Stimulated activated memory B cell treated with anti-CD40 and anti-IgM and Interleukin-4, amounts not matched to agents 10 μg/mL and 1 μg/mL and 100 μg/mL, for 72 hours (primary cell): ENCODE measurements at regions not wholly inside any gene's neighbourhood (a gene's known extent, or its start where the extent isn't known, plus 50 kb on each side); places are given as distances from the start of the nearest gene placed in this dataset.

Experiments
- ATAC-seq: fragments of 150-1000 bp; cut with Tn5 transposase; 2 replicates; pipeline ENCODE4 v1.10.0; 2021
- H3K27ac Mint-ChIP-seq: one replicate; pipeline ENCODE4 v1.8.0; 2022; ENCODE audit warnings: mild to moderate bottlenecking, mixed read lengths
- H3K27me3 Mint-ChIP-seq: one replicate; pipeline ENCODE4 v1.8.0; 2022; ENCODE audit warnings: mixed read lengths
- H3K36me3 Mint-ChIP-seq: one replicate; pipeline ENCODE4 v1.8.0; 2022; ENCODE audit warnings: mixed read lengths
- H3K4me1 Mint-ChIP-seq: one replicate; pipeline ENCODE4 v1.8.0; 2022; ENCODE audit warnings: mixed read lengths
- H3K4me3 Mint-ChIP-seq: one replicate; pipeline ENCODE4 v1.8.0; 2022; ENCODE audit warnings: mild to moderate bottlenecking, moderate library complexity, mixed read lengths
- H3K9me3 Mint-ChIP-seq: one replicate; pipeline ENCODE4 v1.8.0; 2022; ENCODE audit warnings: mixed read lengths

DNA sequence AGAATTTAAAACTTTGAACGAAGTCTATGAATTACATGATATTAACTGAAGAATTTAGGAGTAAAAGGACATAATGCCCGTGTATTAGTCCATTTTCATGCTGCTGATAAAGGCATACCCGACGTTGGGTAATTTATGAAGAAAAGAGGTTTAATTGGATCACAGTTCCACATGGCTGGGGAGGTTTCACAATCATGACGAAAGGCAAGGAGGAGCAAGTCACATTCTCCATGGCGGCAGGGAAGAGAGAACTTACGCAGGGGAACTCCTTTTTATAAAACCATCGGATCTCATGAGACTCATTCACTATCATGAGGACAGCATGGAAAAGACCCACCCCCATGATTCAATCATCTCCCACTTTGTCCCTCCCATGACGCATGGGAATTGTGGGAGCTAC, 210.6 kb downstream of the CD83 start:
- Mint-ChIP-seq H3K27ac (no peak overlapping the region), H3K9me3 (no peaks in the 10 kb centered on the region), H3K4me3 (no peak overlapping the region), H3K27me3 (no peaks in the 10 kb centered on the region), H3K4me1 (peaks cover 19% of the 10 kb centered on the region), H3K36me3 (peaks cover 6% of the 10 kb centered on the region)
- no peak for ATAC-seq

DNA sequence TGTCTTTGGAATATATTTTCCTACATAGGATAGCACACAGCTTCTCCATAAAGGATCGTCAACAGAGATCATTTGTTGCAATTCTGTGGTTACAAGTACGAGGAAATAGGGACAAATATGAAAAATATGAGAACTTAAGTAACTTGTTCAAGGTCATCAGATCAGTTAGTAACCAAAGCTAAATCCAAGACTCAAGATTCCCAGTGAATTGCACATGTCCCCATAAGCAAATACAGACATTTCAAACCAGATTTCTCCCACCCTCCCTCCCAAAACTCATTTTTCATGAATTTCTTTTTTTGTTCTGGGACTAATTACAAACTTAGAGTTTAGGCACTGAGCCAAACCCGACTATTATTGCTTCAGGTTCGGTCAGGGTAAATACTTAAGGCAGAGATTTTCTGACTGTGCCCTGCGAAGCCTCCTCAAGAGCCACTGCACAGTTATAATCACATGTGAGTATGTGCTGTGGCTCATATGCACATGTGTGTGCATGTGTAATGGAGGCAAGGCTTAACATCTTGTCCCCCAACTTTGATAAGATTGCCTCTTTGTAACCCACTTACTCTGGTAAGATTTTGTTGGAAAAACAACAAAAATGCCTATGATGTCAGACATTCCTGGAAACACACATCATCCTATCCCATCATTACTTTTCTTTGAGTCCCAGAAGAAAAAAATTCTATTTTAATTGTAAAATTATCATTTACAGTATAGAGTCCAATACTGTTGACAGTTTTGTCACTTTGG, 216.2 kb downstream of the CD83 start:
- Mint-ChIP-seq H3K9me3 (no peaks in the 10 kb centered on the region), H3K4me1 (peaks cover 6% of the 10 kb centered on the region), H3K4me3 (no peak overlapping the region)

DNA sequence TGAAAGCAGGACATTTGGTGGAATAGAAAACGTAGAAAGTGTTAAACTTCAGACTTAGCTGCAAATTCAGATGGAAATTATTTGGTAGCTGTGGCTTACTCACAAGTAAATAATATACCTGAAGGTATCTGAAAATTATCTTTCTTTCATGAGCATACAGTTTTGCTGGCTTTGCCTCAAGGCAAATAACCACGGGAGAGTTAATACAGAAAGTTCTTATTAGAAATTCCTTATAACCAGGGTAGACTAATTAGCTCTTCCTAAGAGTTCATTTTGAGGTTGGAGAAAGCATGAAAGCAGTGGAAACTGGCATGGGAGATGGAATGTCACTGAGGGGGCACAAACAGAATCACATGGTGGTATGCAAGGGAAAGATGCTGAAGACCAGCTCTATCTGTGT, 217.5 kb downstream of the CD83 start:
- H3K4me1 Mint-ChIP-seq: peaks cover 15% of the 10 kb centered on the region
- no peak overlapping the region for H3K4me3 Mint-ChIP-seq
- H3K27me3 Mint-ChIP-seq: no peaks in the 10 kb centered on the region
- no peak for ATAC-seq
- H3K27ac Mint-ChIP-seq: no peak overlapping the region
- H3K36me3 Mint-ChIP-seq: no peaks in the 10 kb centered on the region
- no peaks in the 10 kb centered on the region for H3K9me3 Mint-ChIP-seq

More for the DNA sequence above, 216.2 kb downstream of the CD83 start:
- Mint-ChIP-seq H3K27me3 (no peaks in the 10 kb centered on the region), H3K36me3 (no peaks in the 10 kb centered on the region), H3K27ac (no peak overlapping the region)
- no peak for ATAC-seq

DNA sequence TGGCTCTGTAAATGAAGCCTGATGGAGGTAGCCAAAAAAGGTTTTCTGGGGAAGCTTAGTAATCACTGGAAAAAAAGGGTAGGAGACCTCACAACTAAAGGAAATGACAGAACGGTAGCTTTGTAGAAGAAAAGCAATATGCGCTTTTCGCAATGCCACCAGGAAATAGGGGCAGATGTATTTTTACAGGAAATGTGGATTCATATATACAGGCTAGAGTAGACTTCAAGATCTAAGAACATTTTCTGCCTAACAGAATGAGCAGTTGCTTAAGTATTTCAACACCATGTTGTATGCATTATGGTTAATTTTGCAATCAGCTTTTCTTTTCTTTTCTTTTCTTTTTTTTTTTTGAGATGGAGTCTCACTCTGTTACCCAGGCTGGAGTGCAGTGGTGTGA, 219.6 kb downstream of the CD83 start:
- Mint-ChIP-seq H3K27me3 (no peaks in the 10 kb centered on the region), H3K27ac (no peak overlapping the region), H3K9me3 (no peaks in the 10 kb centered on the region), H3K36me3 (no peaks in the 10 kb centered on the region), H3K4me1 (peaks cover 13% of the 10 kb centered on the region), H3K4me3 (no peak overlapping the region)
- no peak for ATAC-seq

DNA sequence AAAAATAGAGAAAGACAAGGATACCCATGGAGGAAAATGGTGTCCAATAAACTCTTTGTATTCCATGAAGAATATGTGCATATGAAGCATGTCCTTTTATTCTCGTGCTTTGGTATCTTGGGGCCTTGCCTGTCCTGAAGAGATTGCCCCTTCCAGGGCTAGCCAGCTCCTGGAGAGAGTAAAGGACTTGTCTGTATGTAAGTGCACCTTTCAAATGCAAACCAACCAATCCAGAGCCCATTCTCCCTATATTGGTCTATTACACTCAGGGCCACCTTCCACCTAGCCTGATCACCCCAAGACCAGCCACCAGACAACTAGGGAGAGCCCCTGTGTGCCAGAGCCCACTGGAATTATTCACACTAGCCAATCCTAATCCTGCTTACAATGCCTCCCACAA, 221.6 kb downstream of the CD83 start:
- no peak overlapping the region for H3K4me3 Mint-ChIP-seq
- no peaks in the 10 kb centered on the region for H3K9me3 Mint-ChIP-seq
- peaks cover 12% of the 10 kb centered on the region for H3K4me1 Mint-ChIP-seq
- no peak for ATAC-seq
- peak overlapping the region; percentile 44 for H3K27ac Mint-ChIP-seq
- H3K27me3 Mint-ChIP-seq: no peaks in the 10 kb centered on the region
- H3K36me3 Mint-ChIP-seq: no peaks in the 10 kb centered on the region

DNA sequence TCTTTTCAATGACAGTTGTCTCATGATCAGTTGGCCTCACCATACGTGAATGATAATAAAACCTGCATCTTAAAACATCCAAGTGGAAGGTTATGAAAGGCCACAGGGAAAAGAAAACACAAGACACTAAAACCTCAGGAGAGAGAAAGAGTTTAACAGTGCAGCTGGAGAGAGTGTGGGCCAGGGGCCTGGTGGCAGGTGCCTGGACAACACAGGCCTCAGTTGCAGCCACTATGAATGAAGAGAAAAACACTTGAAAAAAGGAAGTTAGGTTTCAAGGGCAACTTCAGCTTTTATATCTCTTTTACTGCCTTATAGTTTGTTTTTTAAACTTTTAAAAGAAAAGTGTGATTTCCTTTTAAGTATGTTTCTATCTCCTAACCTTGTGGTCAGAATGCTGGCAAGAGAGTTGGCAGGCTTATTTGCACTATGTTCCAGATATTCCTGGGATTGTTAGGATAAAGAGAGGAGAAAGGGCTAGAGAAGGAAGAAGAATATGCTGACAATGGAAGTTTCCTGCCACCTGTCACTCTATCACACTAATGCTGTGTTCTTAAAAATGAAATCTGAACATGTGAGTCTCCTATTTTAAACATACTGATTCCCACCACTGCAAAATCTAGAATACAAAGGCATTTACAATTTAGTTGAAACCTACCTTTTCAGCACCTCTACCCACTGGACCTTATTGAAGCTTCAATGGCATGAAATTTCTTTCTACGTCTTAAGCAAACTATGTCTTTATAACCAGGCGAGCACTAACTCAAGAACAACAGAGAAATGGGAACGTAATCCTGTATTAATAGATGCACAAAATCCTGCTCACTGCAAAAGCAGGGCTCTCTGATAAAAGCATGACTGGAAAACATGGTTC, 222.4 kb downstream of the CD83 start:
- Mint-ChIP-seq H3K36me3 (no peaks in the 10 kb centered on the region), H3K9me3 (no peaks in the 10 kb centered on the region), H3K4me1 (peaks cover 12% of the 10 kb centered on the region), H3K4me3 (no peak overlapping the region), H3K27me3 (no peaks in the 10 kb centered on the region), H3K27ac (peak overlapping the region; percentile 44)
- no peak for ATAC-seq

DNA sequence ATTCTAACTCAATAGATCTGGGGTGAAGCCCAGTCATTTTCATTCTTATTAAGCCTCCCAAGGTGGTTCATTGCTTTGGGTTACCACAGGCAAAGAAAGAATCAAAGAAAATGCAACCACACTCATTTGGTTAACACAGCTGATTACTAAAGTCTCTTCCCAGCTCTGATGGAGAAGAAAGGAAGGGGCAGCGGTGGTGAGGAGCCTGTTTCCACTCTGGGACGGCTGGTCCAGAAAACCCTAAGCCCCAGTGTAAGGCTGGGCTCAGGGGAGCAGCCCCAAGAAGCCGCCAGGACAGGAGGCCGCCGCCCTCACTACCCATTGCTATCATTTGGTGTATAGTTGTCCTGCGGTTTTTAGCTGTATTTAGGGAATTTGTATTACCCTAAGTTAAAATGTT, 226.9 kb downstream of the CD83 start:
- Mint-ChIP-seq H3K4me1 (peaks cover 27% of the 10 kb centered on the region), H3K27me3 (no peaks in the 10 kb centered on the region)

DNA sequence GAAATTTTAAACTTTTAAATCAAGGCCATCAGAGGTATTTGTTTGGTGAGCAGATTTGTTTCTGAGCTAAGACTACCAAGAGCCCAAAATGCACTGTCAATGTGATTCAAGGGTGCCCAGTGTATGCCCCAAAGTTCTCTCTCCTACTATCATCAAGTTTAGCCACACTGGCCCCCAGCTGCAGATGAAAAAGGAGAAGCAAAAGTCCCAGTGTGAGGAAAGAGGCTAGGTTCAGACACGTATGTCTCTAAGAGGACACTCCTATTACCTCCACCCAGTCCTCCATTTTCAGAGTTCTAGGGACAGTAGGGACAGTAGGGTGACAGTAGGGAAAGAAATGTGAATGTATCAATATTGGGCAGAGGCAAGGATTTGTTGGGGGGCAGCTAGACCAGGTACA, 230.8 kb downstream of the CD83 start:
- Mint-ChIP-seq H3K27ac (peak overlapping the region; percentile 31), H3K4me1 (peaks cover 26% of the 10 kb centered on the region), H3K9me3 (peaks cover 3% of the 10 kb centered on the region), H3K36me3 (peaks cover 13% of the 10 kb centered on the region), H3K27me3 (no peaks in the 10 kb centered on the region), H3K4me3 (no peak overlapping the region)
- ATAC-seq: peak; percentile 63

More for the DNA sequence above, 226.9 kb downstream of the CD83 start:
- peaks cover 7% of the 10 kb centered on the region for H3K36me3 Mint-ChIP-seq
- H3K27ac Mint-ChIP-seq: no peak overlapping the region
- H3K4me3 Mint-ChIP-seq: no peak overlapping the region
- no peak for ATAC-seq
- H3K9me3 Mint-ChIP-seq: no peaks in the 10 kb centered on the region

DNA sequence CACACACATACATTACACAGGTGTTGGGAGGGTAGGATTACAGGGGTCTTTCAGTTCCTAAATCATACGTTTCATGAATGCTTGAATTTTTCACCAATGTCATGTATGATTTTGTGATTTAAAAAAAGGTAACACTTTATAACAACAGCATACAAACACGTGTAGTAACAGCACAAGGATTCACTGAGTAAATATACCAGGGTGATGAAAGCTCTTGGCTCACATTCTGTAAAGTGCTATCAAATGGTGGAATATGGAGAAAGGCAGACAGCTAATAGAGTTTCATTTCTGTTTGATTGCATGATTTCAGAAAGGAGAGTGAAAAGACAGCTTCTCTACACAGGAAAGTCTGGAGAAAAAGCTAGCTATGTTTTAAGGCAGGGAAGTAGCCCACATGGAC, 231.9 kb downstream of the CD83 start:
- peaks cover 31% of the 10 kb centered on the region for H3K4me1 Mint-ChIP-seq
- no peak for ATAC-seq
- peaks cover 13% of the 10 kb centered on the region for H3K36me3 Mint-ChIP-seq
- H3K27ac Mint-ChIP-seq: peak overlapping the region; percentile 31
- H3K27me3 Mint-ChIP-seq: no peaks in the 10 kb centered on the region
- H3K9me3 Mint-ChIP-seq: peaks cover 3% of the 10 kb centered on the region
- no peak overlapping the region for H3K4me3 Mint-ChIP-seq

DNA sequence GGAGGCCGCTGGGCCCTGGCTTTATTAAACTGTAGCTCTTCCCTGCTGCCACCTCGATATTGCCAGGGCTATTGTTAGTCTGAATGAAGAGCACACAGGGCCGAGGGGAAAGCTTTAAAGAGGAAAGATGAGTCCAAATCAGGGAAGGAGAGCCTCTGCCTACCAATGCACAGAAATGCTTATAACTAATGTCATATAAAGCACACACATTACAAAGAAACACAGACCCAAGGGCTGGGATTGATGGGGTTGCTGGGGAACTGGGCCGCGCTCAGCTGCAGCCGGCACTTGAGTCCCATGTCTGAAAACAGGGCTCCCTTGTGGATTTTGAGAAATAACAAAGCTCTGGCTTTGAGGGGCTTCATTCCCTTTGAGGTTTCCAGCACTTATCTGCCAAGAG, 232.6 kb downstream of the CD83 start:
- H3K27me3 Mint-ChIP-seq: no peaks in the 10 kb centered on the region
- H3K4me3 Mint-ChIP-seq: no peak overlapping the region
- ATAC-seq: no peak
- peaks cover 38% of the 10 kb centered on the region for H3K4me1 Mint-ChIP-seq
- peaks cover 13% of the 10 kb centered on the region for H3K36me3 Mint-ChIP-seq
- no peak overlapping the region for H3K27ac Mint-ChIP-seq
- H3K9me3 Mint-ChIP-seq: peaks cover 3% of the 10 kb centered on the region

DNA sequence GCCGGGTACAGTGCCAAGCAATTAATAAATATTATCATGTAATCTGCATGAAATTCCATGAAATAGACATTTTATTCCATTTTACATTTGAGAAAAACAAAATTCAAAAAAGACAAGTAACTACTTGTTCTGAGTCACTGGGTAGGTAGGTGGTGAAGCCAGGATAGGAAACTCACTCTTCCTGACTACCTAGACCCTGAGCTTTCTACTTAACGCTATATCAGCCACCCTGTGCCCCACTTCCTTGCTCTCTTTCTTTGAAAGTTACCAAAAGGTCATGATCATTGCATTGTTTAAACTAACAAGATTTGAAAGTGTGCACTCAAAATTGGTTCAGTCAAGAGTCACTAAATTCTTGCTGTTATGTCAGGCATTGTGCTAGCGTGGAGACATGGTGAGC, 235.7 kb downstream of the CD83 start:
- Mint-ChIP-seq H3K27me3 (no peaks in the 10 kb centered on the region), H3K4me3 (no peak overlapping the region), H3K9me3 (peaks cover 6% of the 10 kb centered on the region), H3K36me3 (peaks cover 15% of the 10 kb centered on the region), H3K4me1 (peaks cover 30% of the 10 kb centered on the region), H3K27ac (peak overlapping the region; percentile 22)
- no peak for ATAC-seq

DNA sequence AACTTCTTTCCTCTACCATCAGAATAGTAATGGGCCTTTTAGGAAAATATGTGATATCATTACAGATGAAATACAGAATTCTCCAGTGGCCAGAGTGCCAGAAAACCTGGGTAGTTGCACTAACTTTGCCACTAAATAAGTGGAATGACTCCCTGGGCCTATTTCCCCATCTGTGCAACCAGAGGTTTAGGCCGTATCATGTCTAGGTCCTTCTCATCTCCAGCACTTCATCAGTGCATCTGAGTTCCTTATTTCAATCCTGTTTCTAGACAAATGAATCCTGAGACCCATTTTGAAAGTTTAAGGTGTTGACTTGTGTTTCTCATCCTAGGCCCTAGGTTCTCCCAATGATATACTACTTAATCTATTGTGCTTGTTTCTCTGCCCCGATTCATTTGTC, 236.2 kb downstream of the CD83 start:
- H3K27me3 Mint-ChIP-seq: no peaks in the 10 kb centered on the region
- peak overlapping the region; percentile 22 for H3K27ac Mint-ChIP-seq
- peaks cover 25% of the 10 kb centered on the region for H3K4me1 Mint-ChIP-seq
- H3K9me3 Mint-ChIP-seq: peaks cover 6% of the 10 kb centered on the region
- ATAC-seq: no peak
- H3K36me3 Mint-ChIP-seq: peaks cover 15% of the 10 kb centered on the region
- no peak overlapping the region for H3K4me3 Mint-ChIP-seq

DNA sequence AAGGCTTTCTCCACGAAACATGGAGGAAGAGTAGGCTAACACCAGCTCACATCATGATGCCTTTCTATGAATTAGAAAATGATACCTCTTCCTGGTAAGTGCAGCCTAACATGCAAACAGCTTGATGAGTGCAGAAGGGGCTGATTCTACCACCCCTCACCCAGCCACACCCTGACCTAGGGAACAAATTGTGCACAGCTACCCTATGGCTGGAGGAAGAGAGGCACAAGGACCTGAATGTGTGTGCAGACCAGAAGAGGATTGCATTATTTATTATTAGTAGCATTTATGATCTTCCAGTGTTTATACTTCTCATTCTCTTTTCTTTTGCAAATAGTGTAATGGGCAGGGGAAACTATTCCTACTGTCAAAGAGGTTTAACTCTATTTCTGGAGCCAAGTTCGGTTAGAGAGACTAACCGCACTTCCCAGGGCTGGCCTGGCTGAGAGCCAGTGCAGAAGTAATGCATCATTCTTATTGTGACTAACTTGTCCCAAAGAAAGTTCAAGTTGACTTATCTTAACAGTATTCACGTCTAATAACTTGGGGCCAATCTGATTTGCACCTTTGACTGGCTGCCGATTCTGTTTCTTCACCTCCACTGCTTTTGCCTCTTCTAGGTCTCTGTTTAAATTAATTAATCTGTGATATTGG, 237.5 kb downstream of the CD83 start:
- no peaks in the 10 kb centered on the region for H3K27me3 Mint-ChIP-seq
- peaks cover 30% of the 10 kb centered on the region for H3K4me1 Mint-ChIP-seq
- no peak overlapping the region for H3K4me3 Mint-ChIP-seq
- H3K9me3 Mint-ChIP-seq: peaks cover 6% of the 10 kb centered on the region
- H3K27ac Mint-ChIP-seq: peak overlapping the region; percentile 40
- no peak for ATAC-seq
- peaks cover 15% of the 10 kb centered on the region for H3K36me3 Mint-ChIP-seq

DNA sequence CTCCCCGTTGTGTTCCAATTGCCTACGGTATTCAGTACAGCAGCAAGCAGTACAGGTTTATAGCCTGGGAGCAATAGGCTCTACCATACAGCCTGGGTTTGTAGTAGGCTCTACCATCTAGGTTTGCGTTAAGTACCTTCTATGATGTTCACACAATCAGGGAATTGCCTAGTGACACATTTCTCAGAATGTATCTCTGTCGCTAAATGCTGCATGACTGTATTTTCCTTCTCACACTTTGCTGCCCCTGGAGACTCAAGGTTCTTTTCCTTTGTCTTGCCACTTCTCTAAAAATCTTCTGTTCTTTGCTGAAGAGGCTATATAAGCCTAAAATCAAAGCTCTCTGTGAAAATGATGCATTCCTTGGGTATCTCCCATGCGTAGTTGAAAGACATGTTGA, 241.9 kb downstream of the CD83 start:
- H3K4me3 Mint-ChIP-seq: no peak overlapping the region
- no peaks in the 10 kb centered on the region for H3K27me3 Mint-ChIP-seq
- peak overlapping the region; percentile 37 for H3K27ac Mint-ChIP-seq
- ATAC-seq: peak; percentile 57
- peaks cover 17% of the 10 kb centered on the region for H3K4me1 Mint-ChIP-seq
- peaks cover 3% of the 10 kb centered on the region for H3K9me3 Mint-ChIP-seq
- H3K36me3 Mint-ChIP-seq: peaks cover 10% of the 10 kb centered on the region

DNA sequence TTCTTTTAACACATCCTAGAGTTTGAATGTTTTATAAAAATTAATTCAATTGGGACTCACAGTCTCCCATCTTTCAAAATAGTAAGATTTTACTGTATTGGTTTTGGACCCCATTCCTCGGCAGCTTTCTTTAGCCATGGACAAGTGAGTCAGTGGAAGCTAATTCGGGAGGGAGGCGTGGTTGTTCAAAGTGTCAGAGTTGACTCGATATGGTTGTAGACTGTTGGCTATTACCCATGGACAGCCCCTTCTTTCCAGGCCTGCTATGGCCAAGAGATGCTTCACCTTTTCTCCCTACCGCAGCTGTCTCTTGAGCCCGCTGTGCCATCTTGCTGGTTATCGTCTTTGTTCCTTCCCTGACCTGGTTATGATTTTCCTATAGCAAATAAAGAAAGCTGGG, 243.0 kb downstream of the CD83 start:
- Mint-ChIP-seq H3K36me3 (peaks cover 5% of the 10 kb centered on the region), H3K9me3 (peaks cover under 1% of the 10 kb centered on the region), H3K27ac (peak overlapping the region; percentile 21), H3K27me3 (no peaks in the 10 kb centered on the region), H3K4me3 (no peak overlapping the region), H3K4me1 (peaks cover 9% of the 10 kb centered on the region)
- no peak for ATAC-seq
